Fibroblast of skin of abdomen (primary cell): ENCODE measurements at regions not wholly inside any gene's neighbourhood (a gene's known extent, or its start where the extent isn't known, plus 50 kb on each side); places are given as distances from the start of the nearest gene placed in this dataset.

ENCODE experiments used
- DNase-seq: peaks from one replicate; pipeline ENCODE4 v3.0.0-alpha.2; 2013

- no peak for DNase-seq
These were observed 251.6 kb downstream of the SKAP2 start for GRCh38 chr7:26612742-26613141.

GRCh38 chr7:26614503-26614902 lies 249.9 kb downstream of the SKAP2 start:
- DNase-seq: no peak

DNA sequence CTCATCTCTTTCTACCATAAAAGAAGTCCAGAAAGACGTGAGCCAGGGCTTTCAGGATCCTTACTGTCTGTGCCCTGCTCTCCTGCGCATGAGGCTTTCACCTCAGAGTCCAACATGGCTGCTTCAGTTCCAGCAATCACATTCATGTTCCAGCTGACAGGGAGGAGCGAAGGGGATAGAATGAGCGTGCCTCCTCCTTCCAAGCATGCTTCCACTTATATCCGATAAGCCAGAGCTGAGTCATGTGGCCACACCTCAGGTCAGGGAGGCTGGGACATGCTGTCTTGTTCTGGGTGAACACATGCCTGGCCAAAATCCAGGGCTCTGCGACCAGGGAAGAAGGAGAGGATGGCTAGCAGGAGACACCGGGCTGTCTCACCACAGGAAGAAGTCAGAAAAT lies 248.2 kb downstream of the SKAP2 start:
- DNase-seq: no peak

DNA sequence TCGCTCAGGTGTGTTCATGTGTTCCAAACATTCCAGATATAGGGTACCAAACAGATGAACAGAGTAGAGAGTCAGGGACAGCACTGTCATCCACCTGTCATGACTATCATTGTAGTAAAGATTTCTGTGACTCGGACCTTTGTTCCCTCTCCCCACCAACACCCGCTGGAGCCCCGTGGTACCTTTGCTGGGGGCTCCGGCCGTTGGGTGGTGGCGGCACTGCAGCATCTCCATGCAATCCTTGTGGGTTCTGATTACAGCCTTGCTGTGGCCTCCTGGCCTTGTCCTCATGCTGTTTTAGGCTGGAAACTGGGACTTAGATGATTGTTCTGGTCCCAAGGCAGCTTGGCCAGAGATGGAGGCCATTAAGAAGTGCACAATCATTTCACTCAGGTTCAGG lies 247.3 kb downstream of the SKAP2 start:
- DNase-seq: no peak
